Limb (tissue), 2 donors: ENCODE measurements at regions not wholly inside any gene's neighbourhood (a gene's known extent, or its start where the extent isn't known, plus 50 kb on each side); places are given as distances from the start of the nearest gene placed in this dataset.
"Not testable (repeated sequence)": the region's sequence is repeated elsewhere in the genome, so short reads cannot be mapped to it uniquely, and the experiment has no call there.

Experiments
- DNase-seq, 2 donors: peaks; one replicate each; pipeline ENCODE4 v3.0.0-alpha.2; 2016; ENCODE audit errors: extremely low spot score in 2 of 2

- no peak for DNase-seq
Measured at GRCh38 chr12:25384038-25384892, 133.5 kb upstream of the KRAS start.

- DNase-seq: no peak
Measured at GRCh38 chr12:25382311-25383106, 131.8 kb upstream of the KRAS start.

GRCh38 chr12:25377469-25378177, 126.9 kb upstream of the KRAS start:
- no peak for DNase-seq

- no peak for DNase-seq
Measured at GRCh38 chr12:25376985-25377384, 126.3 kb upstream of the KRAS start.

- DNase-seq: no peak
Measured at GRCh38 chr12:25376407-25376806, 125.7 kb upstream of the KRAS start.

GRCh38 chr12:25372969-25373817, 122.5 kb upstream of the KRAS start:
- no peak for DNase-seq

GRCh38 chr12:25372002-25372401, 121.3 kb upstream of the KRAS start:
- no peak for DNase-seq

- DNase-seq: no peak
Measured at GRCh38 chr12:25368557-25368956, 117.8 kb upstream of the KRAS start.

GRCh38 chr12:25366122-25366521, 115.4 kb upstream of the KRAS start:
- no peak for DNase-seq

- DNase-seq: no peak
Measured at GRCh38 chr12:25365340-25365730, 114.6 kb upstream of the KRAS start.

- DNase-seq: no peak
Measured at GRCh38 chr12:25364529-25365339, 114.0 kb upstream of the KRAS start.

GRCh38 chr12:25362646-25363045, 111.9 kb upstream of the KRAS start:
- DNase-seq: no peak

GRCh38 chr12:25361511-25361910, 110.8 kb upstream of the KRAS start:
- no peak for DNase-seq

- DNase-seq: no peak
Measured at GRCh38 chr12:25357595-25357994, 106.9 kb upstream of the KRAS start.

GRCh38 chr12:25352942-25353341, 102.2 kb upstream of the KRAS start:
- DNase-seq: not testable (repeated sequence)

GRCh38 chr12:25352083-25352918, 101.6 kb upstream of the KRAS start:
- no peak for DNase-seq

- DNase-seq: no peak
Measured at GRCh38 chr12:25348593-25348895, 97.8 kb upstream of the KRAS start.

- DNase-seq: no peak
Measured at GRCh38 chr12:25347716-25348592, 97.2 kb upstream of the KRAS start.

GRCh38 chr12:25341877-25342276, 91.1 kb upstream of the KRAS start:
- DNase-seq: not testable (repeated sequence)
